DOHH2 (cell line): ENCODE measurements at regions not wholly inside any gene's neighbourhood (a gene's known extent, or its start where the extent isn't known, plus 50 kb on each side); places are given as distances from the start of the nearest gene placed in this dataset.
"Not testable (repeated sequence)": the region's sequence is repeated elsewhere in the genome, so short reads cannot be mapped to it uniquely, and the experiment has no call there.

Source experiments
- H3F3A ChIP-seq: fragments of 200-600 bp; sonication (generic), shearing (Covaris generic); 2 replicates; pipeline ENCODE4 v1.6.0; 2016; ENCODE audit warnings: antibody characterized with exemption, mild to moderate bottlenecking; ENCODE audit not compliant: control insufficient read depth, insufficient read depth
- H3K27ac ChIP-seq: fragments of 200-600 bp; sonication (generic); 2 replicates; pipeline ENCODE4 v1.5.1; 2014; ENCODE audit warnings: low read depth, mild to moderate bottlenecking, low read length, moderate library complexity
- H3K27me3 ChIP-seq: fragments of 200-600 bp; sonication (generic); 2 replicates; pipeline ENCODE4 v1.6.1; 2014; ENCODE audit warnings: mild to moderate bottlenecking, low read length, mixed read lengths; ENCODE audit not compliant: control insufficient read depth
- H3K36me3 ChIP-seq: fragments of 200-600 bp; sonication (generic); 2 replicates; pipeline ENCODE4 v1.6.1; 2014; ENCODE audit warnings: mild to moderate bottlenecking, low read length, moderate library complexity, mixed read lengths; ENCODE audit not compliant: control insufficient read depth
- H3K4me1 ChIP-seq: fragments of 200-600 bp; sonication (generic); 2 replicates; pipeline ENCODE4 v1.6.1; 2014; ENCODE audit warnings: mild to moderate bottlenecking, low read length, mixed read lengths; ENCODE audit not compliant: control insufficient read depth
- H3K4me2 ChIP-seq: fragments of 200-600 bp; sonication (generic); 2 replicates; pipeline ENCODE4 v1.6.0; 2014; ENCODE audit warnings: mild to moderate bottlenecking, low read length, moderate library complexity
- H3K4me3 ChIP-seq: fragments of 200-600 bp; sonication (generic); 2 replicates; pipeline ENCODE4 v1.5.1; 2014; ENCODE audit warnings: mild to moderate bottlenecking, low read length, mixed read lengths
- H3K79me2 ChIP-seq: fragments of 200-600 bp; sonication (generic); 2 replicates; pipeline ENCODE4 v1.6.1; 2014; ENCODE audit warnings: mild to moderate bottlenecking, low read length, mixed read lengths; ENCODE audit not compliant: control insufficient read depth
- H3K9me2 ChIP-seq: fragments of 200-600 bp; sonication (generic); replicated peaks from 2 replicates; pipeline ENCODE4 v1.6.1; 2014; ENCODE audit warnings: mild to moderate bottlenecking, low read length, mixed read lengths; ENCODE audit not compliant: control insufficient read depth
- H3K9me3 ChIP-seq: fragments of 200-600 bp; sonication (generic); 2 replicates; pipeline ENCODE4 v1.6.1; 2014; ENCODE audit warnings: antibody characterized with exemption, low read length, mixed read lengths; ENCODE audit not compliant: control insufficient read depth, insufficient read depth
- H4K20me1 ChIP-seq: fragments of 200-600 bp; sonication (generic); 2 replicates; pipeline ENCODE4 v1.6.0; 2014; ENCODE audit warnings: low read depth, mild to moderate bottlenecking, antibody characterized with exemption, low read length, moderate library complexity; ENCODE audit not compliant: control insufficient read depth, insufficient read depth
- EZH2phosphoT487 ChIP-seq: fragments of 200-600 bp; sonication (generic); IDR thresholded peaks from 2 replicates; pipeline ENCODE4 v1.6.1; 2017; ENCODE audit warnings: borderline replicate concordance, mild to moderate bottlenecking, antibody characterized with exemption, low read length, moderate library complexity, mixed read lengths
- TF ChIP-seq, protein P1 (sequence below): fragments of 200-600 bp; sonication (generic); IDR thresholded peaks from one replicate; pipeline ENCODE4 v1.5.1; 2014; ENCODE audit warnings: antibody characterized with exemption, mild to moderate bottlenecking, low read depth, low read length; ENCODE audit not compliant: poor library complexity, severe bottlenecking

DNA sequence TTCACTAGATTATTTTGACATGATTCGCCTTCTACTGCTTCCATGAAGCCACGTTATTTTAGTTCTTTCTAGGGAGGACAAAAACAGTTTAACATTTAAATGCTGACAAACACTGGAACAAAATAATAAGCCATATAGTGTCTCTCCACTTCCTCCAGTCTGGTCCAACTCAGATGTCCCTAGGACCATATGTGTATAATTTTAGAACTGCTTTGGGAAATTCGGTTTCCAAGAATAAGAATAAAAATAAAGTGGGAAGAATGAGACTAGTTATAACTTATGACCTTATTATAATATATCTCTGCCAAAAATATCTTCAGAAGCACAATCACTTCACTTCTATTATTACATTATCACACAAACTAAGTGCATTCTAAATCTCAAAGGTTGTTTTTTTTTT is 164.4 kb upstream of the POF1B start:
- no peaks in the 10 kb centered on the region for H3K36me3 ChIP-seq
- no peak overlapping the region for H3K4me2 ChIP-seq
- no peak for TF ChIP-seq EZH2phosphoT487
- TF ChIP-seq, protein P1, sequence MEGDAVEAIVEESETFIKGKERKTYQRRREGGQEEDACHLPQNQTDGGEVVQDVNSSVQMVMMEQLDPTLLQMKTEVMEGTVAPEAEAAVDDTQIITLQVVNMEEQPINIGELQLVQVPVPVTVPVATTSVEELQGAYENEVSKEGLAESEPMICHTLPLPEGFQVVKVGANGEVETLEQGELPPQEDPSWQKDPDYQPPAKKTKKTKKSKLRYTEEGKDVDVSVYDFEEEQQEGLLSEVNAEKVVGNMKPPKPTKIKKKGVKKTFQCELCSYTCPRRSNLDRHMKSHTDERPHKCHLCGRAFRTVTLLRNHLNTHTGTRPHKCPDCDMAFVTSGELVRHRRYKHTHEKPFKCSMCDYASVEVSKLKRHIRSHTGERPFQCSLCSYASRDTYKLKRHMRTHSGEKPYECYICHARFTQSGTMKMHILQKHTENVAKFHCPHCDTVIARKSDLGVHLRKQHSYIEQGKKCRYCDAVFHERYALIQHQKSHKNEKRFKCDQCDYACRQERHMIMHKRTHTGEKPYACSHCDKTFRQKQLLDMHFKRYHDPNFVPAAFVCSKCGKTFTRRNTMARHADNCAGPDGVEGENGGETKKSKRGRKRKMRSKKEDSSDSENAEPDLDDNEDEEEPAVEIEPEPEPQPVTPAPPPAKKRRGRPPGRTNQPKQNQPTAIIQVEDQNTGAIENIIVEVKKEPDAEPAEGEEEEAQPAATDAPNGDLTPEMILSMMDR, result no peak
- no peak overlapping the region for H3K4me3 ChIP-seq
- no peaks in the 10 kb centered on the region for H3K27me3 ChIP-seq
- H4K20me1 ChIP-seq, result no peaks in the 10 kb centered on the region
- no peaks in the 10 kb centered on the region for H3K4me1 ChIP-seq
- H3K9me2 ChIP-seq, result no peaks in the 10 kb centered on the region
- H3F3A ChIP-seq, result no peaks in the 10 kb centered on the region
- no peak overlapping the region for H3K27ac ChIP-seq
- no peaks in the 10 kb centered on the region for H3K9me3 ChIP-seq
- H3K79me2 ChIP-seq, result no peaks in the 10 kb centered on the region

DNA sequence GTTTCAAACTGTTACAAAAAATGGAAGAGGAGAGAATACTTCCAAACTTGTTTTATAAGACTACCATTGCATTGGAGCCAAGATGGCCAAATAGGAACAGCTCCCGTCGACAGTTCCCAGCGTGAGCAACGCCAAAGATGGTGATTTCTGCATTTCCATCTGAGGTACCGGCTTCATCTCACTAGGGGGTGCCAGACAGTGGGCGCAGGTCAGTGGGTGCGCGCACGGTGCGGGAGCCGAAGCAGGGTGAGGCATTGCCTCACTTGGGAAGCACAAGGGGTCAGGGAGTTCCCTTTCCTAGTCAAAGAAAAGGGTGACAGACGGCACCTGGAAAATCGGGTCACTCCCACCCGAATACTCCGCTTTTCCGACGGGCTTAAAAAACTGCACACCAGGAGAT is 149.7 kb upstream of the POF1B start:
- not testable (repeated sequence) for H3K27me3 ChIP-seq, H3K9me3 ChIP-seq, H3K4me2 ChIP-seq

GRCh38 chrX:85517994-85518718 is 138.7 kb upstream of the POF1B start:
- Histone ChIP-seq H3K4me3 (no peak overlapping the region), H3K36me3 (no peaks in the 10 kb centered on the region), H3K4me1 (no peaks in the 10 kb centered on the region), H3F3A (no peaks in the 10 kb centered on the region), H3K4me2 (no peak overlapping the region), H3K9me2 (no peaks in the 10 kb centered on the region), H3K27me3 (no peaks in the 10 kb centered on the region), H3K79me2 (no peaks in the 10 kb centered on the region), H4K20me1 (no peaks in the 10 kb centered on the region), H3K27ac (no peak overlapping the region), H3K9me3 (no peaks in the 10 kb centered on the region)
- no peak for TF ChIP-seq EZH2phosphoT487
- TF ChIP-seq, protein P1, result no peak

More for the DNA sequence above, 149.7 kb upstream of the POF1B start:
- H3K79me2 ChIP-seq, H4K20me1 ChIP-seq, H3K4me3 ChIP-seq, H3K36me3 ChIP-seq, H3F3A ChIP-seq, H3K4me1 ChIP-seq, H3K27ac ChIP-seq, H3K9me2 ChIP-seq: not testable (repeated sequence)

DNA sequence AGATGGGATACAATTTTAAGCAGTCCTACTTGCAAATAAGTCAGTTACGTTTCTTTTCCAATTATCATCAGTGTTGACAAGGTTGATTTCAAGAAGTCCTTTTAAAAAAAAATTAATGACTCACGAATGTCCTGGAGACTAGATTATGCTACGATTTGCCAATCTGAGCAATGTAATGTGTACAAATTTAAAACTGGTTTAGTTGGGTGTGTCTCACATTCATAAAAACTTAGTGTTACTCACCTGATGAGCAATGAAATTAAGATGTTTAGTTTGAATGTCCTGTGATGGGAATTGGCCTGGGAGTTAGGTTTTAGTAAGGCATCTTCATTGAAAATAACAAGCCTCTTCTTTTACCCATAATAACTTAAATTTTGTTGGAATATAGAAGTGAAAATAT is 136.7 kb upstream of the POF1B start:
- no peaks in the 10 kb centered on the region for H4K20me1 ChIP-seq

More for the DNA sequence above, 136.7 kb upstream of the POF1B start:
- H3K4me2 ChIP-seq, result no peak overlapping the region
- H3K27me3 ChIP-seq, result no peaks in the 10 kb centered on the region
- H3F3A ChIP-seq, result no peaks in the 10 kb centered on the region
- H3K4me1 ChIP-seq, result no peaks in the 10 kb centered on the region
- H3K9me2 ChIP-seq, result no peaks in the 10 kb centered on the region
- TF ChIP-seq EZH2phosphoT487, result no peak
- TF ChIP-seq, protein P1, result no peak
- no peaks in the 10 kb centered on the region for H3K9me3 ChIP-seq
- no peak overlapping the region for H3K4me3 ChIP-seq
- no peaks in the 10 kb centered on the region for H3K36me3 ChIP-seq
- H3K27ac ChIP-seq, result no peak overlapping the region
- H3K79me2 ChIP-seq, result no peaks in the 10 kb centered on the region
